22Rv1 (cell line): ENCODE measurements at regions not wholly inside any gene's neighbourhood (a gene's known extent, or its start where the extent isn't known, plus 50 kb on each side); places are given as distances from the start of the nearest gene placed in this dataset.

ENCODE experiments used
- CTCF ChIP-seq: fragments of 450-650 bp; IDR thresholded peaks from 2 replicates; pipeline ENCODE4 v1.5.1; 2017; ENCODE audit warnings: mild to moderate bottlenecking
- ZFX ChIP-seq: fragments of 450-650 bp; IDR thresholded peaks from 2 replicates; pipeline ENCODE4 v1.6.1; 2017; ENCODE audit warnings: antibody characterized with exemption, borderline replicate concordance

- TF ChIP-seq CTCF, result no peak
- no peak for TF ChIP-seq ZFX
These were observed 118.3 kb upstream of the SLC25A33 start for GRCh38 chr1:9420835-9421532.
